ENCODE measurements at regions not wholly inside any gene's neighbourhood (a gene's known extent, or its start where the extent isn't known, plus 50 kb on each side); places are given as distances from the start of the nearest gene placed in this dataset.

- no peak for DNase-seq (ENCODE audit: low read depth in 2 of 2)
These were observed 130.8 kb upstream of the HS6ST1 start for GRCh38 chr2:128449226-128450061.

- no peak for DNase-seq (ENCODE audit: low read depth in 2 of 2)
These were observed 131.8 kb upstream of the HS6ST1 start for GRCh38 chr2:128450211-128451024.

- DNase-seq (ENCODE audit: low read depth in 2 of 2) = no peak
These were observed 132.7 kb upstream of the HS6ST1 start for GRCh38 chr2:128451084-128452023.

DNA sequence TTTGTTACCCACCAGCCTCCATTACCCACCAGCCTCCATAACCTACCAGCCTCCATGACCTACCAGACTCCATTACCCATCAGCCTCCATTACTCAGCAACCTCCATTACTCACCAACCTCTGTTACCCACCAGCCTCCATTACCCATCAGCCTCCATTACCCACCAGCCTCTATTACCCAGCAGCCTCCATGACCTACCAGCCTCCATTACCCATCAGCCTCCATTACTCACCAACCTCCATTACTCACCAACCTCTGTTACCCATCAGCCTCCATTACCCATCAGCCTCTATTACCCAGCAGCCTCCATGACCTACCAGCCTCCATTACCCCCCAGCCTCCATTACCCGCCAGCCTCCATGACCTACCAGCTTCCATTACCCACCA, 133.3 kb upstream of the HS6ST1 start:
- no peak for DNase-seq (ENCODE audit: low read depth in 2 of 2)

- no peak for DNase-seq (ENCODE audit: low read depth in 2 of 2)
These were observed 134.2 kb upstream of the HS6ST1 start for GRCh38 chr2:128452536-128453530.

DNA sequence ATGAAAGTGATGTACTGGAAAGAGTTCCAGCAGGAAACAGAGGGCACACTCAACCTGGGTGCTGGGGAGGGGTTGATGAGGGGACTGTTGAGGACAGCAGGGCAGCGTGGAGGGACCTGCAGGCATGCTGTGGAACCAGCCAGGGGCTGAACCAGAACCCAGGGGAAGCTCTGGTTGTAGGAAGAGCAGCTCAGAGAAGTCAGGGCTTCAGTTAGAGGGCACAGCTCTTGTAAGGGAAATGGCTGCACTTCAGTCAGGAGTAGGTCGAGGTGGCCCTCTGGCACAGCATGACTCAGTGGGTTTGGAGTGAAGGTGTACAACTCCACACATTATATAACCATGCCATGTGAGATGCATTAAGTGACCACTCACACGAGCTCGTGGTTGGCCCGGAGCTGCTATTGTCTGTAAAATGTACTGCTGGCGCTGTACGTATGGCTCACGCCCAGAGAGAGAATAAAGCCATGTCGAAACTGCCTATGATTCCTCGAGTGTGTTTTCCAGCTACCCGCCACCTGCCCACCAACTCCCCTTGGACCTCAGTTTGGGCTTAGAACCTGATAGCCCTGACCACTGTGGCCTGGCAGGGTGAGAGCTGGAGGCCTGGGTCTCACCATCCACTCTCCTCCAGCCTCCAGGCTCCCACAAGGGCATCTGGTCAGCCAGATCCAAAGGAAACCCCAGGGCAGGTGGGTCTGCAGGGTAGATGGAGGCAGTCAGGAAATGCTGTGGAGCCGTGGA, 136.5 kb upstream of the HS6ST1 start:
- DNase-seq (ENCODE audit: low read depth in 2 of 2) = no peak

GRCh38 chr2:128455721-128456050, 137.0 kb upstream of the HS6ST1 start:
- no peak for DNase-seq (ENCODE audit: low read depth in 2 of 2)

DNA sequence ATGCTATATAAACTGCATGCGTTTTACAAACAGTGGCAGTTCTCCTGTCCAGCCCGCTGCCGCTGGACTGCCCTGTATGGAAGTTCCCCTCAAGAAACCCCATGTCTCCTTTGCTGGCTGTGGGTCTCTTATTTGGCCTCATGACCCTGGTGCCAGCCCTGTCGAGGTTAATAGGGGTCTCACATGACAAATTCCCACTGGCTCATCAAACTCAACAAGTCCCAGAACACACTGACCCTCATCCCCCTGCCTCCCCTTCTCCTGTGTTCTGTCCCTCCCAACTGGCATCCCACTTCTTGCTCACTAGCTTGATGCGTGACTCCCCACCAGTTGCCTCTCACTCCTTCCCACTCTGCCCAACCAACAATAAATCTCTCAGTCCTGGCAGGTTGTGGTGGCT, 137.6 kb upstream of the HS6ST1 start:
- no peak for DNase-seq (ENCODE audit: low read depth in 2 of 2)

DNA sequence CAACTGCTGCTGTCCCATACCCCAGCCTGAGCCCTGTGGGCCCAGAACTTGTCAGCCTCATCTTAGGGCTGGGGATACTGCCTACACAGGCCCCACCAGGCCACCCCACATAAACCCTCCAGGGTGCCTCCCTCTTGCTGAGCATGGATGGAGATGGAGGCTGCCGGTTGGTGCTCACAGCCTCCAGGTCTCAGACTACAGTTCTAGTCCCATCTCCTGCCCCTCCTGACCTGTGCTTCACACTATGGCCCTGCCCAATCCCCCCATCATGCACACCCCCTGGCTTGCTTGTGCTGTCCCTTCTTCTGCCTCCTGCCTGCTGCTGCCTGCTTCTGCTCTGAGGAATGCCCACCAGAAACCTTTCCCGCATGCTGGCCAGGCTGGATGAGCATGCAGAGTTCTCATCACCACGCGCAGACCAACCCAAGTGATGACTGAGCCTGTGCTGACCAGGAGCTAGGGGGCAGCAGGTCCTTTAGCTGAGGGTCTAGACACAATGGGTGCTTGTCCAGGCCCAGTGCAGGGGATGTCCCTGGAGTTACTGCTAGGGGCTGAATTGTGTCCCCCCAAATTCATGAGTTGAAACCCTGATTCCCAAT, 138.4 kb upstream of the HS6ST1 start:
- DNase-seq (ENCODE audit: low read depth in 2 of 2) = no peak

GRCh38 chr2:128457716-128458115, 139.0 kb upstream of the HS6ST1 start:
- no peak for DNase-seq (ENCODE audit: low read depth in 2 of 2)

- no peak for DNase-seq (ENCODE audit: low read depth in 2 of 2)
These were observed 139.8 kb upstream of the HS6ST1 start for GRCh38 chr2:128458505-128458904.

DNA sequence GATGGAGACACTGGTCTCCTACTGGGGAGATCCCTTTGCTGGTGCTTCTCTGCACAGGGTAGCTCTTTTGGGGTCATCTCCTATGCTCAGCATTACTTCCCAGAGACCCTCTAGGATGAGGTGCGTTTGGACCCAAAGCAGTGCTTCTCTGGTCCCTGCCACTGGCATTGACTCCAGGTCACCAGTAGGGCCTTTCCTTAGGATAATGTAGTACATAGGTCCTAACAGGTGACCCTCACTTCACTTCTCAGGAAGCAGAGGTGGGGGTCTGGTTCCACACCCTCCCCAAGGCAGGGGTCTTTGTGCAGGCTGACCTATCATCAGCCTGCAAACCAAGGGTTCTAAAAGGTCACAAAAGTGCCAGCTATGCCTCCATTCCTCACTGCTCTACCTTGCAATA, 145.8 kb upstream of the HS6ST1 start:
- DNase-seq (ENCODE audit: low read depth in 2 of 2) = no peak

DNA sequence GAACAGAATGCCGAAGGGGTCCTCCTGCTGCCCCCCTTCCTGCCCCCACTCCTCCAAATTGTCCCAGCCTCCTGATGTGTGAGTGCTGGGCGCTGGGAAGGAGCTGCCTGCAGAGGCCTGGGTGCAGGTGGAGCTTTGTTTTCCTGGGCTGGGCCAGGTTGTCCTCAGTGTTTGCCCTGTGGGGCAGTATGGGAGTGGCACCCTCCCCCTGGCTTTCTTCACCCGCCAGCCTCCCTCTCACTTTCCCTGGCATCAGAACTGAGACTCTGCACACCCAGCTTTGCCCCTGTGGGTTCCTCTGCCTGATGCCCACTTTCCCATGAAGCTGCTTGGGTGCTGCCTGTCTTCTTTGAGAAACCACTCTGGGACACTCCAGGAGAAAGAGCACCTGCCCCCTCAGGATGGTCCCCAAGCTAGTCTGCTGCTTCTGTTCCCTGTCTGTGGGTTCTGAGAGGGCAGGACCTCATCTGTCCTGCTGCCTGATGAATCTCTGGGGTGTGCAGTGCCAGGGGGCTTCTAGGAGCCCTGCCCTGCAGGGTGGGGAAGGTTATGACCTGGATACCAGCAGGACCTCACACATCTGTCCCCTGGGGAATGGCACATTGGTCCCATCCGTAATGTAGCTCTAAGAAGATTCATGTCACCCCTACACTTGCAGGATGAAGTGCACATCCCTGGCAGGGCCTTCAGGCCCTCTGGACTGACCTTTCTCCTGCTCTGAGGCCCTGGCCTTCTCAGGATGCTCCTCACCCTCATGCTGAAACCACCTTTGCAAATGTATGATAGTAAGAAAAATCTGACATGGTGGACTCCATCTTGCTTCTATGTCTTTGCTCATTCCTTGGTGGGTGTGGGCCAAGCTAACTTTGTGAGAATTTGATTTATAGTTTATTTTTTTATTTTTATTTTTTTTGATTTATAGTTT, 146.8 kb upstream of the HS6ST1 start:
- no peak for DNase-seq (ENCODE audit: low read depth in 2 of 2)

DNA sequence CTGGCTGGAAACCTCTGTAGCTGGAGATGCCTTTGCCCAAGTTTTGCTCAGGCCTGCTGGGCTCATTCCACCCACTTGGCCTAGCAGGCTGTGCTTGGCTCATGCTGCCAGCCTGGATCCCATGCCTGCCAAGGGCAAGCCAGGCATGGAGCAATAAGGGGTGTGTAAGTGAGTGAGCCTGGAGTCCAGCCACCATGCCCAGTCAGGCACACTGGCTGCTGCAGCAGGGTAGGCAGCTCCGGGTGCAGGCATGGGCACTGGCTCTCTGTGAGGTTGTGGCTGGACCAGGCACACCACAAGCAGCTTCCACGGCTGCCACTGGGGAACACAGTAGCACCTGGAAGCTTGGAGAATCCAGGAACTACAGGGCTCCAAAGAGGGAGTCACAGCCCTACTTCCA, 147.7 kb upstream of the HS6ST1 start:
- no peak for DNase-seq (ENCODE audit: low read depth in 2 of 2)

- DNase-seq (ENCODE audit: low read depth in 2 of 2) = no peak
These were observed 148.1 kb upstream of the HS6ST1 start for GRCh38 chr2:128466776-128467175.

- DNase-seq (ENCODE audit: low read depth in 2 of 2) = no peak
These were observed 148.8 kb upstream of the HS6ST1 start for GRCh38 chr2:128467321-128467969.

DNA sequence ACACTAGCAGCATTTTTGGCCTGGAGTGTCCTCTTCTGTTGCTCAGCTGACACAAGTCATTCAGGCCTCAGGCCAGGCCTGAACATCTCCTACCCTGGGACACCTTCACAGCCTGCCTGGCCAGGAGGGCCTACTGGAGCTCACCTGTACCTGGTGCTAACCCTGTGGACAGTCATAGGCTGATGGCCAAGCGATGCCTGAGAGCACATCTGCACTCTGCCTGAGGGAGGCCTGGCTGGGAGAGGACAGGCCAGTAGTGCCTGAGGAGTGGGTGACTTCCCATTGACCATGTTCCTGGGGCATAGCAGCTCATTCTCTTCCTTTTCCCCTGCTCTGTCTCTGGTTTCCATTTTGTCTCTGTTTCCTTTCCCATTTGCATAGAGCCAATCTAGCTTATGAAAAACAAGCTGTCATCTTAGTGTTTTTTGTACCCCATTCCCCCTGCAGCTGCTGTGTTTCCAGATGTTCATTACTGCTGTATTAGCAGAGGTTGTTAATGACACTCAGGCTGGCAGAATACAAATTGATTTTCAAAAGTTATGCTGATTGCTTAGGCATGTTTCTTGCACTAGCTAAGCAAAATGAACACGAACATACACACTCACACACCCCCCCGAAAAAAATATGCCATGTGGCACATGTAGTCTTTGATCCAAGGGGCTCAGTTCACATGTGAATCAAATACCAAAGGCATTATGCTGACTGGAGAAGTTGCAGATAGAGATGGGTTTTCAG, 149.7 kb upstream of the HS6ST1 start:
- no peak for DNase-seq (ENCODE audit: low read depth in 2 of 2)
